ENCODE measurements at regions not wholly inside any gene's neighbourhood (a gene's known extent, or its start where the extent isn't known, plus 50 kb on each side); places are given as distances from the start of the nearest gene placed in this dataset.

DNA sequence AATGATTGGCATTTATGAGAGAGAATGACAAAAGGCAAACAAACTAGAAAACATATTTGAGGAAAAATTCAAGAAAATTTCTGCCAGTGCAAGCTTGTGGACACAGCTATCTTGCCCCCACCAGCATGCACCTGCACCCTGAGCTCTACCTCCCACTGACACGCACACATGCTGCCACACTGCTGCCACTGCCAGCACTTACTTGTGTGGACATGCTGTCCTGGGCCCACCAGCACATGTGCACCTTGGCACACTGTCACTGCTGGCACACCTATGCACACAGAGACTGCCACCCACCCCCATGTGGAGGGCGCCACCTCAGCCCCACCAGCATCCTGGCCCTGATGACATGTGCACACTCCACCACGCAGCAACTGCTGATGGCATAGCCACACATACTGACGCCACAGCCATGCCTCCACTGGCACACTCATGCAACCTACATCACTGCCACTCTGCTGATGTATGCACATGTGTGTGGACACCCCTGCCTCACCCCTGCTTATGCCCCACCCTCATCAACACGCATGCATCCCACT is 475.0 kb downstream of the SOX5 start:
- DNase-seq (ENCODE audit: low read depth) = no peak
- TF ChIP-seq, protein P1, sequence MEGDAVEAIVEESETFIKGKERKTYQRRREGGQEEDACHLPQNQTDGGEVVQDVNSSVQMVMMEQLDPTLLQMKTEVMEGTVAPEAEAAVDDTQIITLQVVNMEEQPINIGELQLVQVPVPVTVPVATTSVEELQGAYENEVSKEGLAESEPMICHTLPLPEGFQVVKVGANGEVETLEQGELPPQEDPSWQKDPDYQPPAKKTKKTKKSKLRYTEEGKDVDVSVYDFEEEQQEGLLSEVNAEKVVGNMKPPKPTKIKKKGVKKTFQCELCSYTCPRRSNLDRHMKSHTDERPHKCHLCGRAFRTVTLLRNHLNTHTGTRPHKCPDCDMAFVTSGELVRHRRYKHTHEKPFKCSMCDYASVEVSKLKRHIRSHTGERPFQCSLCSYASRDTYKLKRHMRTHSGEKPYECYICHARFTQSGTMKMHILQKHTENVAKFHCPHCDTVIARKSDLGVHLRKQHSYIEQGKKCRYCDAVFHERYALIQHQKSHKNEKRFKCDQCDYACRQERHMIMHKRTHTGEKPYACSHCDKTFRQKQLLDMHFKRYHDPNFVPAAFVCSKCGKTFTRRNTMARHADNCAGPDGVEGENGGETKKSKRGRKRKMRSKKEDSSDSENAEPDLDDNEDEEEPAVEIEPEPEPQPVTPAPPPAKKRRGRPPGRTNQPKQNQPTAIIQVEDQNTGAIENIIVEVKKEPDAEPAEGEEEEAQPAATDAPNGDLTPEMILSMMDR (IDR thresholded peaks at IDR 0.05; ENCODE audit: low read depth, low read length, missing control alignments) = no peak
- H3K4me3 ChIP-seq (ENCODE audit: low read depth, low read length) = no peak overlapping the region
